GM21526 (cell line): ENCODE measurements at regions not wholly inside any gene's neighbourhood (a gene's known extent, or its start where the extent isn't known, plus 50 kb on each side); places are given as distances from the start of the nearest gene placed in this dataset.
"Not testable (repeated sequence)": the region's sequence is repeated elsewhere in the genome, so short reads cannot be mapped to it uniquely, and the experiment has no call there.

ENCODE experiments used
- ATAC-seq: cut with Tn5 transposase; IDR thresholded peaks from one replicate; pipeline ENCODE4 v1.9.1; 2021; ENCODE audit warnings: moderate library complexity; ENCODE audit not compliant: unreplicated experiment, low FRiP score

DNA sequence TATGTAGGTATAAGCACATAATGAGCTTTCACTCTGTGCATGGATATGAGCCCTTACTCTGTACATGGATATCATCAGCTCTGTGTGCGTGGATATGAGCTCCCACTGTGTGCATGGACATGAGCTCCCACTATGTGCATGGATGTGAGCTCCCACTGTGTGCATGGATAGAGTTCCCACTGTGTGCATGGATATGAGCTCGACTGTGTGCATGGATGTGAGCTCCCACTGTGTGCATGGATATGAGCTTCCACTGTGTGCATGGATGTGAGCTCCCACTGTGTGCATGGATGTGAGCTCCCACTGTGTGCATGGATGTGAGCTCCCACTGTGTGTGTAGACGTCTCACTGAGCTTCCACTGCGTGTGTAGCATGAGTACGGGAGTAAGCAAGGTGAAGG lies 149.3 kb upstream of the ALKAL2 start:
- no peak for ATAC-seq

DNA sequence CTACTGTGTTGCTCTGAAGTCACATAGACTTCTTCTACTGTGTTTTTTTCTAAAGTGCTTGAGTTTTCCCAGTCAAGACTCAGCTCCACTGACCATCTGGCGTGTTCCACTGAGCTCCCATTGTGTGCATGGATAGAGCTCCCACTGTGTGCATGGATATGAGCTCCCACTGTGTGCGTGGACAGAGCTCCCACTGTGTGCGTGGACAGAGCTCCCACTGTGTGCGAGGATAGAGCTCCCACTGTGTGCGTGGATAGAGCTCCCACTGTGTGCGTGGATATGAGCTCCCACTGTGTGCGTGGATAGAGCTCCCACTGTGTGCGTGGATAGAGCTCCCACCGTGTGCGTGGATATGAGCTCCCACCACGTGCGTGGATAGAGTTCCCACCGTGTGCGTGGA lies 148.3 kb upstream of the ALKAL2 start:
- no peak for ATAC-seq

DNA sequence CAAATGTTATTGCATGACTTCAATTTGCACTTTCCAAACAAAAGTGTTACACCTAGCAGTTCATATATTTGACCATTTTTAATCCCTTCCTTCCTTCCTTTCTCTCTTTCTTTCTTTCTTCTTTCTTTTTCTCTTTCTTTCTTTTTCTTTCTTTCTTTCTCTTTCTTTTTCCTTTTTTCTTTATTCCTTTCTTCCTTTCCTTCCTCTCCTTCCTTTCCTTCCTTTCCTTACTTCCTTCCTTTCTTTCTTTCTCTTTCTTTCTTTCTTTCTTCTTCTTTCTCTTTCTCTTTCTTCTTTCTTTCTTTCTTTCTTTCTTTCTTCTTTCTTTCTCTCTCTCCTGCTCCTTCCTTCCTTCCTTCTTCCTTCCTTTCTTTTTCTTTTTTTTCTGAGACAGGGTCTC lies 146.7 kb upstream of the ALKAL2 start:
- ATAC-seq, result no peak

DNA sequence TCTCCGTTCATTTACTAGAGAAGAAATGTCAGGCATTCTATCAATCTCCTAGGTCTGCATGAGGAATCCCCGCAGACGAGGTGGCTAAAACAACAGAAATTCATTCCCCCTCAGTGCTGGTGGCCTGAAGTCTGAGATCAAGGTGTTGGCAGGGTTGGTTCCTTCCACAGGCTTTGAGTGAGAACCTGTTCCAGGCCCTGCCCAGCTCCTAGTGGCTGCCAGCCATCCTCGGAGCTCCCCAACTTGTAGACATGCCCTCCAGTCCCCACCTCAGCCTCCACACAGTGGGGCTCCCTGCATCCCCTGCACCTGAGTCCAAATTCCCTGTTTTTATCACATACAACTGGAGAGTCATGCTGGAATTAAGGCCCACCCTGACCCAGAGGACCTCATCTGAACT lies 145.3 kb upstream of the ALKAL2 start:
- no peak for ATAC-seq

DNA sequence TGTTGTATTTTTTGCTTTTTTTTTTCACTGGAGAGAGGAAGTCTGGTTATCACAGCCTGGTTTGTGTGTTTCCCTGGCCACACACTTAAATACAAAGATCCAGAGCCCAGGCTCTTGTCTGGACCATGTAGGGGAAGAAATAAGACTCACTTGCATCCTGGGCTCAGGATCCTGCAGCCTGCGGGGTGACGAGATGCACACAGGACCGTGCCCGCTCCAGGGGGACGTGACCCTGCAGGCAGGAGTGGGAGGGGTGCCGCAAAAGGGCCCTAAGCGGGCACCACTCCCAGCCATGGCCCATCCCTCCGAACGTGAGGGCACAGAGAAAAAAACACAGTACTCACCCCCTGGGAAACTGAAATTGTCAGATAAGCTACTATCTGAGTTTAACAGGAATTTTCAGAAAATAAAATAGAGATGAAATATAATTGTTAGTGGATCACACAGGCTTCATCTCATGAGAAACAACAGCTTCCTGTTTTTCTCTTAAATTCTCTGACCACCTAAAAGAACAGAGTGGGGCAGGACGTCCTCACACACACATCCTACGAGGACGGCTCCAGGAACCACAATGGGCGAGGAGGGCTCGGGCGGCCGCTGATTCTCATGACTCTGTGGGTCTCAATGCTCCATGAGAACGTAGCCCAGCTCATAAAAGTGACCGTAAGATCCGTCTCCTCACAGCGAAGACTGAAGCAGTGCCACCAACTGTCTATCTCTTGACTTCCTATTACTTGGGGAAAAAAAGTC lies 142.6 kb upstream of the ALKAL2 start:
- ATAC-seq, result no peak

DNA sequence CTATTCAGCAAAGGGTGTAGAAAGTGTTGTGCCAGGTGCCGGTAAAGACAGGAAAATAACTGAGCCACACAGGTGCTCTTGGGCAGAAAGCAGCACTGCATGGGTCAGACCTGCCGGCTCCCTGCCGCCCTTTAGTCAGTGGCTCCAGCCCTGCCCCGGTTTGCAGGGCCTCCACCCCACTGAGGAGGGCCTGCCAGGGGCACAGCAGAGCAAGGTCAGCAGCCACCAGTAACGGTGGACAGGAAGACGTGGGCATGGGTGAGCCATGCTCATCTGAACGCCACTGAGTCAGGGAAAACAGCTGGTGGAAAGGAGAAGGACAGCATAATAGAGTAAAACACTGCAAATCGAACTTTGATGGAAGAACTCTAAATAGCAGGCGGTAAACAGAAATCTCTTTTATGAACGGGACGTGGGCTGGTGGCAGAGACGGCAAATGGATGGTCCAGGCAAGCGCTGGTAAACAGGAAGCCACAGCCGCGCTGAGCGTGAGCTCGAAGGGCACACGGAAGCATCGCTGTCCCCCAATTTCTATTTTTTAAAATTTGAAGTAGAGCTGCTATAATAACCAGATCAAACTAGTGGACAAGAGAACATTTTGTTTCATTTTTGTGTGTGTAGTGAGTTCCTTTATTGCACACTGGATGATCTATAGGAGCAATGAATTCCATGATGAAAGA lies 141.8 kb upstream of the ALKAL2 start:
- no peak for ATAC-seq

DNA sequence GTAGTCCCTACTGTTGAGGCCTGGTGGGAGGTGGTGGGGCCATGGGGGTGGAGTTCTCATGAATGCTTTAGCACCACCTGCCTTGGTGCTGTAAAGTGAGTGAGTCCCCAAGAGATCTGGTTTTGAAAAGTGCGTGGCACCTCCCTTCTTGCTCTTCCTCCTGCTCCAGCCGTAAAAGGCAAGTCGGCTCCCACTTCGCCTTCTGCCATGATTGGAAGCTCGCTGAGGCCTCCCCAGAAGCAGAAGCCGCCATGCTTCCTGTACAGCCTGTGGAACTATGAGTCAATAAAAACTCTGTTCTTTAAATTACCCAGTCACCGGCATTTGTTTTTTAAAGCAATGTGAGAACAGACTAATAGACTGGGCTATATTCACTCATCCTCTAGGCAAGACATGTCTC lies 141.3 kb upstream of the ALKAL2 start:
- ATAC-seq, result no peak

DNA sequence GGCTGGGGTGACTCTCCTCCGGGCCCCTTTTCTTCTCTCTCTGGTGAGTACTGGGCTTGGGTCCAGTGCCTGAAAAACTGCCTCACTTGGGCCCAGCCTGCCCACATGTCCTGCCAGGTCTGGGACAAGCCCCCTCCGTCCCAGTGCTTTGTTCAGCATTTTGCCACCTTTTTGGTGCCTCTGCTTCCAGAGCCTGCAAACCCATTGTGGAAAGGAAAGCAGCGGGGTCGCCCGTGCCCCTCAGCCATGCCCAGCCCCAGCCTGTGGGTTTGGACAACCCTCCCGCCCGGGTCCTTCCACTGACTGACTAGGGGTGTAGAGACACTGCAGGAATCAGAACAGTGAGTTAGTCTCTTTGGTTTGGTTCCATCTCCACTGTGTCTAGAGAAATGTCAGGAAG lies 140.7 kb upstream of the ALKAL2 start:
- ATAC-seq, result no peak

DNA sequence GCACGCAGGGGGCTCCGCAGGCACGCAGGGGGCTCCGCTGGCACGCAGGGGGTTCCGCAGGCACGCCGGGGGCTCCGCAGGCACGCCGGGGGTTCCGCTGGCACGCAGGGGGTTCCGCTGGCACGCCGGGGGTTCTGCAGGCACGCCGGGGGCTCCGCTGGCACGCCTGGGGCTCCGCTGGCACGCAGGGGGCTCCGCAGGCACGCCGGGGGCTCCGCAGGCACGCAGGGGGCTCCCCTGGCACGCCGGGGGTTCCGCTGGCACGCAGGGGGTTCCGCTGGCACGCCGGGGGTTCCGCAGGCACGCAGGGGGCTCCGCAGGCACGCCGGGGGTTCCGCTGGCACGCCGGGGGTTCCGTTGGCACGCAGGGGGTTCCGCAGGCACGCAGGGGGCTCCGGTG lies 138.8 kb upstream of the ALKAL2 start:
- ATAC-seq, result not testable (repeated sequence)

DNA sequence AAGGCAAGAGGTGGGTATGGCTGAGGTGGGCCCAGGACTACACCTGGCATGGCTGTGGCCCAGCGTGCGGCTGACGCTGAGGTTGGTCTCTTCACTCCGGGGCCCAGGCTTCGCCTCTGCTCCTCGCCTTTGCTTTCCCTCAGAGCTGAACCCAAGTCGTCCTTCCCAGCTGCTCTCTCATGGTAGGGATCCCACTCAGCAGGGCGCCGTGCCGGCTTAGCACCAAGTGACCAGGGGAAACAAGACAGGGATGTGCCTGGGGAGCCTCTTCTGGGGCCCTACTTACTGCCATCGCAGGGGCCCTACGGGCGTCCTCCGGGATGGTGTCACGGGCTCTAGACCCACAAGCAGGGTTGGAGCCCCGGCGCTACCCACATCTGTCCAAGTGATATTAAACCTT lies 138.1 kb upstream of the ALKAL2 start:
- ATAC-seq, result no peak

DNA sequence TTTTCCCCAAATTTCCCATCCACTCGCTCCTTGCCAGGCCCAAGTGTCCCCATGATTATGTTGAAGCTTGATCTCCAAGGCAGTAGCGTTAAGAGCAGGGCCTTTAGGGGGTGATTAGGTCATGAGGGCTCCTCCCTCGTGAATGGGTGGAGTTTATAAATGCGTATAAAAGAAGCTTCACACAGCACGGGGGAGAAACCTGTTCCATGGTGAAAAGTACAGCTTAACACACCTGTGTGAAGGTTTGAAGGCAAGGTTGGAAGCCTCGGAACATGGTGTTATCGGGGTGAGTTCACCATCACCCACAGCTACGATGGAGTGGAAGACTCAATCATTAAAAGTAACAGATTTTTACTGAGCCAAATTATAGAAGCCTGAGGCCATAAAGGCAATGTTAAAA lies 137.4 kb upstream of the ALKAL2 start:
- no peak for ATAC-seq

DNA sequence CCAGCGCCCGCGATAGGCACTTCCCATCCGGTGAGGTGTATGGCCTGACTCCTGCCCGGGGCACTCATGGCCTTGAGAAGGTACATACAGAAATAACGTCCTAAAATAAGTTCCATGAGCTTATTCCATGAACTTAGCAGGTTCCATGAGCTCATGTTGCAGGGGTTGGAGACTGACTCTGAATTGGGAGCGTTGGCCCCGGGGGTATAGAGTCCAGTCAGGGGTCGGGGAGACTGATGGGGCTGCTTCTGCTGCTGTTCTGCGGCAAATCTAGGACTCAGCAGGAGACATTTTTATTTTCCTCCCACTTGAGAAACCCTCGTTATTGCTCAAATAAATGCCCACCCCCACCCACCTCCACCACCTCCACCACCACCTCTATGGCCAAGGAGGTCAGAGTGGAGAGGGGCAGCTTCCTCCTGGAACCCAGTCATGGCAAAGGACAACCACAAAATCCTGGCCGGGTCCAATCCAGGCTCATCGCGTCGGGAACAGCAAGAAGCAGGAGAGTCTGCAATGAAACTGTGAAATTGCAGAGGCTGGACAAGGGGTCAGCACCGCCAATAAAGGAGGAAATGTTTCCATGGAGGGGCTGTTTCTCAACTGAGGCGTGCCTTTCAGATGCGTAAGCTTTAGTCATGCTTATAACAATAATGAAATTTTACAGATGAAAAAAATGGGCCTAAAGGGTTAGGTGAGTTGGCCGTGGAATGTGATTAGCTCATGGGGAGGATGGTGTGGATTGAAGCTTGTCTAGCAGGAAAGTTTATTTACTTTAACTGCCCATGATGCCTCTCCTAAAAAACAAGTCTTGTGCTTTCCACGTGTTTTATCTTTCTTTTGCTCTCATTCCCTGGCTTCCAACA lies 136.6 kb upstream of the ALKAL2 start:
- no peak for ATAC-seq

DNA sequence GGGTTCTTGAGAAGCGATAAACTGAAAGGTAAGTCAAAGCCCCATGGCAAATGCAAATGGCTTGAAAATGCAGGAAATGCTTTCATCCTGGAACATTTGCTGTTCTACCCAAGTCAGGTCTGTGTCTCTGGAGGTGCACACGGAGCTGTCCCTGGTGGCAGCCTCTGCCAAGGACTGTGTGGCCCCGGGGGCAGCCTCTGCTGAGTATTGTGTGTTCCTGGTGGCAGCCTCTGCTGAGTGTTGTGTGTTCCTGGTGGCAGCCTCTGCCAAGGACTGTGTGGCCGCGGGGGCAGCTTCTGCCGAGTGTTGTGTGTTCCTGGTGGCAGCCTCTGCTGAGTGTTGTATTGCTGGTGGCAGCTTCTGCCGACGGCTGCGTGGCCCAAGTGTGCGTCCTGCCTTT lies 135.6 kb upstream of the ALKAL2 start:
- ATAC-seq, result no peak

DNA sequence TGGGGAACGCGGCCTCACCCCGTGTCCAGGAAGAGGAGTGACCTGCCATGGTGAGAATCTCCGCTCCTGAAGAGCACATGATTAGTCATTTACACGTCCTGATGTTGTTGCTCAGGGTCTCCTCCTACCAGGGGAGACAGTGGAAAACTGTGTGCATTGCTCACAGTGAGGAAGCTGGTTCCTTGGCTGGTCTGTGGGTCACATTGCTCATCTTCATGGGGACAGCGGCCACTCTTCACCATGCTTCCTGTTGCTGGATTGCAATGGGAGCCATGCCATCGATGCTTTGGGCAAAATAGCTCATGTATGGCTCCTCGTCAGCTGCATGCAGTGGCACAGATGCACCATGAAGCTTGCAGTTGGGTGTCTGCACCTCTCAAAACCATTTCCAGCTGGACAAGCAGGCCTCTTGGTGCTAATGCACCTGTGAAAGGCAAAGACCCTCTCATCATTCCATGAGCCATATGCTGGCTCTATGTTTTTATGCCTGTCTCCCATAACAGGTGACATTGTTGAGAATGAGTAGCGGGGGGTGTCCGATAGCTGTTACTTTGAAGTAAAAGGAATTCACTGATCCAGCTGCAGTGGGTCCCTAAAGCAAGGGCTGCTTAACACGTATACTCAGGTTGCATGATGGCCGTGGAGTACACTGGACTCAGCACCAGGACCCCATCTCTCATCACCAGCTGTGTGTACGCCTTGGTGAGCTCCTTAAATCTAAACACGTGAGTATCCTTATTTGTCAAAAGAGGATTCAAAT lies 135.0 kb upstream of the ALKAL2 start:
- ATAC-seq, result no peak

DNA sequence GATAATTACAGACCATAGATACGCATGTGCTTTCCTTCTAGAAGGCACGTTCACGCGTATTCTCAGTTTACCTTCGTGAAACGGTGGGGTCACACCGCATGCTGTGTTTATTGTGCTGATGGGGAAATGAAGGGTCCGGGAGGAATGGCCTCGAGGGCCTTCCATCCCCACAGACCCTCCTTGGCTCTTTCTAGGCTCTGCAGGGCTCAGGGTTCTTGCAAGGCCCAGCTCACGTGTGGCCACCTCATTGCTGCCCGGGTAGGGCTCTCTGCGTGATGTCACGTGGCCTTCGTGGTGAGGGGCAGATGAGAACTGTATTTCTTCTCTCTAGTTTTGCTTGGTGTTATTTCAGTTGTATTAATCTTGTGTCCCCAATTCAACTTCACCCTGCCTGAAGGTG lies 133.5 kb upstream of the ALKAL2 start:
- ATAC-seq, result no peak

DNA sequence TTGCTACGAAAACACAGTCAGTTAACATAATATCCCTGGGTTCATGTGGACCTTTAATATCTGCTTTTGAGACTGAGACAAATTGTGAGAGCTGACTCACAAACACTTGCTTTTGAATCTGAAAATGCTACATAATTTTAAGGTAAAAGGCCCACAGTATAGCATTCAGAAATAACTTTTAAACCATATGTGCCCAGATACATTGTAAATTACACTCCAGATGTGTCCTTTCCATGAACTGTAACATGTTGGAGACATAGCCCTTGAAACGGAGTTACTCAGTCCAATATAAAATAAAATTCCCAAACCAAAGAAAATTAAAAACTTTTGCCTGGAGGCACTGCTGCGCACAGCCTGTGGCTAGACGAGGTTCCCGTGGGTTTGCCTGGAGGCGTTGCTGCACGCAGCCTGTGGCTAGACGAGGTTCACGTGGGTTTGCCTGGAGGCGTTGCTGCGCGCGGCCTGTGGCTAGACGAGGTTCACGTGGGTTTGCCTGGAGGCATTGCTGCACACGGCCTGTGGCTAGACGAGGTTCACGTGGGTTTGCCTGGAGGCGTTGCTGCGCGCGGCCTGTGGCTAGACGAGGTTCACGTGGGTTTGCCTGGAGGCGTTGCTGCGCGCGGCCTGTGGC lies 131.9 kb upstream of the ALKAL2 start:
- ATAC-seq, result no peak

DNA sequence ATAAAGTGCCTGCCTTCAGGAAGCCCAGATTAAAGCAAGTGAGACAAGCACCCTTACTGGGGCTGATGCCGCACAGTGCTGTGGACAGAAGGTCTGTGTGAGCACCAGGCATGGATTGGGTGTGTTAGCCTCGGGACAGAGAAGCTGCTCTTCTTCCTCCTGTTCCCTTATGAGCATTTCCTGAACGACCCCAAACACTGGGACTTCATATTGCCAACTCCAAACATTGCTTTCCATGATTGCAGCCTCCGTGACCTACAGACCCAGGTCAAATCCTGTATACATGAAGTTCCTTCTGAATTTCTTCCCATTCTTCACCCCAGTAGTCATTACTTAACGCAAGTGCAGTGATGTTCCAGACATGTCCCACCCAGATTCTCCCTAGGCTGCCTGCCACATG lies 129.8 kb upstream of the ALKAL2 start:
- ATAC-seq, result no peak

DNA sequence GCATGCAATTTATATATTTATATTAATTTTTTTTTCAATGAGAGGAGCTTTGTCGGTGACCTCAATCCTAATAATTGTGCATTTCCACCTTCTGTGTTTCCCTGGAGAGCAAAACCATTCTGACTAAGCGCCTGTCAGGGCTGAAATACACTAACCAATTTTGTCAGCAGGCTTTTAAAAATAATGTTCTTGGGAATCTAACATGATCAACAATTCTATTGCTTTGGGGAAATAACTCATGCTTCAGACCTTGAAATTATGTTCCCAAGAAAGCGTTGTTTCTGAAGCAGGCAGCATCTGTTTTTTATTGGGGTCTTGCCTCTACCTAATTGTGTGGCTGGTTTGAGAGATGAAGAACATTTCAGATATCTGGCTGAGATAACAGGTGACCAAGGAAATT lies 129.1 kb upstream of the ALKAL2 start:
- ATAC-seq, result no peak

DNA sequence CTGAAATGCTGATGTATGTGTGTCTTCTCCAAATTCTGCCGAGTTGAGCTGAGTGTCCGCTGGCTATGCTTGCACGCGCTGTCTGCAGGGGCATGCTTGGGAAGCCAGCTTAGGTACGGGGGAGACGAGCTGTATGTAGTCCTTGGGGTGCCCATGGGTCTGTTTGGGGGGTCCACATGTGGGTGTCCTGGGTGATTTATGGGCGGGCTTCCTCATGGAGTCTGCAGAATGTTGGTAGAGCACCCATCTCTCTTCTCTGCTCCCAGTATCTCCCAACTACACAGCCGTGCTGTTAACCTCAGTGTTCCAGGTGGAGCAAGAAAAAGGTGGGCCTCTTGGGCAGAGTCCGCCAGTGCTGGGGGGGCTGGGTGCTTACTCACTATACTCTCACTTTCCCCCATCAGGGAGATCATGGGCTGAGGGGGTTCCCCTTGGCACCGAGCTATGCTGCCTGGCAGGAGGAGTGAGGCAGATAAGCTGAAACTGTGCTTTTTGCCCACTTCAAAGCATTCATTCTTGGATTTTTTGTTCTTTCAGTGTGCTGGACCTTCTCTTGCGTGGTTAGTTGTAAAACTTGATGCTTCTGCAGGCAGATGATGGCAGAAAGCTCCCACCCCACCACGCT lies 128.2 kb upstream of the ALKAL2 start:
- no peak for ATAC-seq

DNA sequence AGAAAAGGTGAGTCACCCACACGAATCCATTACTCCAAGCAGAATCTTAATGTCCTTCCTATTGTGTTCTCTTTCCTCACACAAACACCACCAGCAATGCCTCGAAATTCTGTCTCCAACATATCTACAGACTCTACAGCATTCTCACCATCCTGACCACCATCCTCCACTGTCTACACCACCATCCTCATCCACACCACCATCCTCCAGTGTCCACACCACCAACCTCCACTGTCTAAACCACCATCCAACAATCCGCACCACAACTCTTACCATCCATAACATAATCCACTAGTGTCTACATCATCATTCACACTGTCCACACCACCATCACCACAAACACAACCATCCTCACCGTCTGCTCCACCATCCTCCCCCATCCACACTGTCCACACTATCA lies 121.6 kb upstream of the ALKAL2 start:
- no peak for ATAC-seq
